Sigmoid colon (tissue), 4 donors: ENCODE measurements at regions not wholly inside any gene's neighbourhood (a gene's known extent, or its start where the extent isn't known, plus 50 kb on each side); places are given as distances from the start of the nearest gene placed in this dataset.

Experiments
- POLR2AphosphoS5 ChIP-seq, 4 donors: sonication (generic); formaldehyde crosslinking; IDR thresholded peaks; one replicate each; pipeline ENCODE4 v1.6.1; 2017; ENCODE audit warnings: antibody characterized with exemption in 4 of 4
- TF ChIP-seq, protein P1 (sequence below), 4 experiments: fragments of 450-650 bp in 3 of 4; fragments of 200-600 bp in 1 of 4; IDR thresholded peaks; one replicate each; pipeline ENCODE4 v1.5.1; 2016 to 2019; ENCODE audit warnings: antibody characterized with exemption in 4 of 4, mild to moderate bottlenecking in 3 of 4, moderate library complexity in 2 of 4

DNA sequence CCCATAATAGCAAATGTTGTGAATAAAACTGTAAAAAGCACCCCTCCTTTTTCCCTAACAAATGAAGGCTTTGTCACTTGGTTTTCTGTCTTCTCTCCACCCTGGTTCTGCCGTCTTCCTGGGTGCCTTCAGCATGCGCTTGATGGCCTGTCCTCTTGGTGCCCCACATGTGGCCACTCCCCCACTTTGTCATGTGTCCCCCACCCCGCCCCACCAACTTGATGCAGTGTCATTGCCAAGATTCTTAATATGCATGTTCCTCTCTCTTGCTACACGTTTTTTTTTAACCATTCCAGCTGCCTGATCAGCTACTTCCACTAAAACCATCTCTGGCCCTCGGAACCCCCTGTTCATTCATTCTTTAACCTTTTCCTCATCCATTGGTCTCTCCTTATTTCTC, 340.3 kb downstream of the QKI start:
- TF ChIP-seq, protein P1, sequence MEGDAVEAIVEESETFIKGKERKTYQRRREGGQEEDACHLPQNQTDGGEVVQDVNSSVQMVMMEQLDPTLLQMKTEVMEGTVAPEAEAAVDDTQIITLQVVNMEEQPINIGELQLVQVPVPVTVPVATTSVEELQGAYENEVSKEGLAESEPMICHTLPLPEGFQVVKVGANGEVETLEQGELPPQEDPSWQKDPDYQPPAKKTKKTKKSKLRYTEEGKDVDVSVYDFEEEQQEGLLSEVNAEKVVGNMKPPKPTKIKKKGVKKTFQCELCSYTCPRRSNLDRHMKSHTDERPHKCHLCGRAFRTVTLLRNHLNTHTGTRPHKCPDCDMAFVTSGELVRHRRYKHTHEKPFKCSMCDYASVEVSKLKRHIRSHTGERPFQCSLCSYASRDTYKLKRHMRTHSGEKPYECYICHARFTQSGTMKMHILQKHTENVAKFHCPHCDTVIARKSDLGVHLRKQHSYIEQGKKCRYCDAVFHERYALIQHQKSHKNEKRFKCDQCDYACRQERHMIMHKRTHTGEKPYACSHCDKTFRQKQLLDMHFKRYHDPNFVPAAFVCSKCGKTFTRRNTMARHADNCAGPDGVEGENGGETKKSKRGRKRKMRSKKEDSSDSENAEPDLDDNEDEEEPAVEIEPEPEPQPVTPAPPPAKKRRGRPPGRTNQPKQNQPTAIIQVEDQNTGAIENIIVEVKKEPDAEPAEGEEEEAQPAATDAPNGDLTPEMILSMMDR (IDR thresholded peaks at IDR 0.05), result no peak
- no peak for TF ChIP-seq POLR2AphosphoS5 (IDR thresholded peaks at IDR 0.05)
